ENCODE measurements at regions not wholly inside any gene's neighbourhood (a gene's known extent, or its start where the extent isn't known, plus 50 kb on each side); places are given as distances from the start of the nearest gene placed in this dataset.

DNA sequence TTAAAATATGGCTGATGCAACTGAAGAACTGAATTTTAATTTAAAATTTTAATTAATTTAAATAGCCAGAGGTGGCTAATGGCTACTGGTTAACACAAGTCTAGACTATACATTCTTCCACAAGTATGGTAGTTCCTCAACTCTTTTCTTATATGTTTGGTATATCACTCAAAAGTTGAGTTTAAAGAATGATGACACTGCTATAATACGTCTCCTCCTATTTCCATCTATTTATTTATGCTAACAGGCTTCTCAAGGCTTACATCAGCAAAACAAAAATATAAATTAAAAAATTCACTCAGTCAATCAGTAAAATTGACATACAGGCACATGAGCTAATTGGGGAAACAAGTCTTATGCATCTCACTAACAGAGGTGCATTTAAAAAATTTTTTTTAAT, 227.9 kb upstream of the PMFBP1 start:
- TF ChIP-seq POLR2A (IDR thresholded peaks at IDR 0.05) = no peak
- TF ChIP-seq CTCF (IDR thresholded peaks at IDR 0.05) = no peak
- no peak for TF ChIP-seq EP300 (IDR thresholded peaks at IDR 0.05)
- no peak for TF ChIP-seq POLR2AphosphoS5 (IDR thresholded peaks at IDR 0.05)
